Tibial nerve (tissue), 3 donors: ENCODE measurements at regions not wholly inside any gene's neighbourhood (a gene's known extent, or its start where the extent isn't known, plus 50 kb on each side); places are given as distances from the start of the nearest gene placed in this dataset.

ENCODE experiments used
- CTCF ChIP-seq, 5 experiments: fragments of 200-600 bp in 3 of 5; fragments of 450-650 bp in 2 of 5; sonication (generic) in 3 of 5; IDR thresholded peaks; one replicate each; pipeline ENCODE4 v1.5.1; 2016 to 2019; ENCODE audit warnings: antibody characterized with exemption in 5 of 5, mild to moderate bottlenecking in 3 of 5, moderate library complexity in 2 of 5
- POLR2A ChIP-seq, 2 donors: fragments of 450-650 bp; IDR thresholded peaks; one replicate each; pipeline ENCODE4 v1.6.1; 2017; ENCODE audit warnings: antibody characterized with exemption in 2 of 2, mild to moderate bottlenecking in 2 of 2, moderate library complexity in 2 of 2

- no peak for TF ChIP-seq POLR2A (IDR thresholded peaks at IDR 0.05)
- no peak for TF ChIP-seq CTCF (IDR thresholded peaks at IDR 0.05)
Observed at GRCh38 chr1:166730299-166730888, 108.9 kb upstream of the POGK start.
